ENCODE measurements at regions not wholly inside any gene's neighbourhood (a gene's known extent, or its start where the extent isn't known, plus 50 kb on each side); places are given as distances from the start of the nearest gene placed in this dataset.

GRCh38 chr1:219490566-219490965, 122.3 kb downstream of the ZC3H11B start:
- no peaks in the 10 kb centered on the region for H3K9me1 ChIP-seq (ENCODE audit: control insufficient read depth, extremely low read depth, insufficient read depth, low read length)

GRCh38 chr1:219489636-219490035, 123.3 kb downstream of the ZC3H11B start:
- dilution Hi-C loops (cut with MboI; ENCODE audit: extremely low pct_ligation_motif_present, low sequenced_read_pairs) = no loop called here
- H3K9ac ChIP-seq (ENCODE audit: control insufficient read depth, extremely low read depth, insufficient read depth, low read length) = no peak overlapping the region
- TF ChIP-seq CTCF (optimal IDR thresholded peaks at IDR 0.05 in 1 of 3, IDR thresholded peaks at IDR 0.05 in 1 of 3, conservative IDR thresholded peaks at IDR 0.05 in 1 of 3; ENCODE audit: extremely low read depth in 1 of 3, insufficient read depth in 2 of 3, low read length in 3 of 3) (no peak), EZH2 (IDR thresholded peaks at IDR 0.05; ENCODE audit: low read length) (no peak)
- H3K4me1 ChIP-seq (ENCODE audit: control insufficient read depth, extremely low read depth, insufficient read depth, low read length) = no peaks in the 10 kb centered on the region
- H3K4me3 ChIP-seq (ENCODE audit: control insufficient read depth in 2 of 3, extremely low read depth in 1 of 3, insufficient read depth in 2 of 3, low read depth in 1 of 3, low read length in 3 of 3) = no peak overlapping the region
- no peak for DNase-seq (ENCODE audit: low read depth, low spot score)
- H3K4me2 ChIP-seq (ENCODE audit: control insufficient read depth, extremely low read depth, insufficient read depth, low read depth, low read length) = no peak overlapping the region
- no peak overlapping the region for H3K27ac ChIP-seq (ENCODE audit: control insufficient read depth, insufficient read depth, low read length)
- H3K36me3 ChIP-seq (ENCODE audit: control insufficient read depth in 2 of 2, extremely low read depth in 1 of 2, insufficient read depth in 2 of 2, low read length in 2 of 2) = no peaks in the 10 kb centered on the region
- no peak for FAIRE-seq
- H2AFZ ChIP-seq (ENCODE audit: control insufficient read depth, low read length) = no peak overlapping the region
- no peaks in the 10 kb centered on the region for H4K20me1 ChIP-seq (ENCODE audit: control insufficient read depth, extremely low read depth, insufficient read depth, low read length)
- no peaks in the 10 kb centered on the region for H3K27me3 ChIP-seq (ENCODE audit: control insufficient read depth, extremely low read depth, insufficient read depth, low read length)
- H3K79me2 ChIP-seq (ENCODE audit: control insufficient read depth, insufficient read depth, low read length) = no peaks in the 10 kb centered on the region
- H3K9me3 ChIP-seq (ENCODE audit: control insufficient read depth, low read depth, low read length) = no peaks in the 10 kb centered on the region
- no peaks in the 10 kb centered on the region for H3K9me1 ChIP-seq (ENCODE audit: control insufficient read depth, extremely low read depth, insufficient read depth, low read length)

More at GRCh38 chr1:219490566-219490965, 122.3 kb downstream of the ZC3H11B start:
- Histone ChIP-seq H3K9me3 (ENCODE audit: control insufficient read depth, low read depth, low read length) (no peaks in the 10 kb centered on the region), H3K27ac (ENCODE audit: control insufficient read depth, insufficient read depth, low read length) (no peak overlapping the region), H3K4me3 (ENCODE audit: control insufficient read depth in 2 of 3, extremely low read depth in 1 of 3, insufficient read depth in 2 of 3, low read depth in 1 of 3, low read length in 3 of 3) (no peak overlapping the region), H3K9ac (ENCODE audit: control insufficient read depth, extremely low read depth, insufficient read depth, low read length) (no peak overlapping the region), H4K20me1 (ENCODE audit: control insufficient read depth, extremely low read depth, insufficient read depth, low read length) (no peaks in the 10 kb centered on the region), H3K27me3 (ENCODE audit: control insufficient read depth, extremely low read depth, insufficient read depth, low read length) (no peaks in the 10 kb centered on the region), H2AFZ (ENCODE audit: control insufficient read depth, low read length) (no peak overlapping the region), H3K4me2 (ENCODE audit: control insufficient read depth, extremely low read depth, insufficient read depth, low read depth, low read length) (no peak overlapping the region), H3K79me2 (ENCODE audit: control insufficient read depth, insufficient read depth, low read length) (no peaks in the 10 kb centered on the region), H3K4me1 (ENCODE audit: control insufficient read depth, extremely low read depth, insufficient read depth, low read length) (no peaks in the 10 kb centered on the region), H3K36me3 (ENCODE audit: control insufficient read depth in 2 of 2, extremely low read depth in 1 of 2, insufficient read depth in 2 of 2, low read length in 2 of 2) (no peaks in the 10 kb centered on the region)
- TF ChIP-seq CTCF (optimal IDR thresholded peaks at IDR 0.05 in 1 of 3, IDR thresholded peaks at IDR 0.05 in 1 of 3, conservative IDR thresholded peaks at IDR 0.05 in 1 of 3; ENCODE audit: extremely low read depth in 1 of 3, insufficient read depth in 2 of 3, low read length in 3 of 3) = no peak
- no peak for TF ChIP-seq EZH2 (IDR thresholded peaks at IDR 0.05; ENCODE audit: low read length)
- no peak for DNase-seq (ENCODE audit: low read depth, low spot score)
- dilution Hi-C loops (cut with MboI; ENCODE audit: extremely low pct_ligation_motif_present, low sequenced_read_pairs) = no loop called here
- FAIRE-seq = no peak
